SK-N-MC (cell line): ENCODE measurements at regions not wholly inside any gene's neighbourhood (a gene's known extent, or its start where the extent isn't known, plus 50 kb on each side); places are given as distances from the start of the nearest gene placed in this dataset.
"Not testable (repeated sequence)": the region's sequence is repeated elsewhere in the genome, so short reads cannot be mapped to it uniquely, and the experiment has no call there.

Experiments used
- EZH2 ChIP-seq: fragments of 200-600 bp; sonication (generic); IDR thresholded peaks from one replicate; pipeline ENCODE4 v1.6.1; 2017; ENCODE audit warnings: antibody characterized with exemption
- FOXP2 ChIP-seq: optimal IDR thresholded peaks from 2 replicates; pipeline ENCODE3; 2011; ENCODE audit warnings: mild to moderate bottlenecking, moderate library complexity; ENCODE audit not compliant: insufficient read depth; ENCODE audit errors: extremely low read length, control extremely low read depth
- POLR2AphosphoS5 ChIP-seq: IDR thresholded peaks from 2 replicates; pipeline ENCODE4 v1.6.1; 2012; ENCODE audit warnings: mild to moderate bottlenecking, low read depth, low read length, borderline replicate concordance

GRCh38 chr11:103820345-103820744 lies 216.1 kb upstream of the DDI1 start:
- TF ChIP-seq POLR2AphosphoS5, EZH2, FOXP2: not testable (repeated sequence)
